DOHH2 (cell line): ENCODE measurements at regions not wholly inside any gene's neighbourhood (a gene's known extent, or its start where the extent isn't known, plus 50 kb on each side); places are given as distances from the start of the nearest gene placed in this dataset.

Source experiments
- H3F3A ChIP-seq: fragments of 200-600 bp; sonication (generic), shearing (Covaris generic); 2 replicates; pipeline ENCODE4 v1.6.0; 2016; ENCODE audit warnings: antibody characterized with exemption, mild to moderate bottlenecking; ENCODE audit not compliant: control insufficient read depth, insufficient read depth
- H3K27ac ChIP-seq: fragments of 200-600 bp; sonication (generic); 2 replicates; pipeline ENCODE4 v1.5.1; 2014; ENCODE audit warnings: low read depth, mild to moderate bottlenecking, low read length, moderate library complexity
- H3K27me3 ChIP-seq: fragments of 200-600 bp; sonication (generic); 2 replicates; pipeline ENCODE4 v1.6.1; 2014; ENCODE audit warnings: mild to moderate bottlenecking, low read length, mixed read lengths; ENCODE audit not compliant: control insufficient read depth
- H3K36me3 ChIP-seq: fragments of 200-600 bp; sonication (generic); 2 replicates; pipeline ENCODE4 v1.6.1; 2014; ENCODE audit warnings: mild to moderate bottlenecking, low read length, moderate library complexity, mixed read lengths; ENCODE audit not compliant: control insufficient read depth
- H3K4me1 ChIP-seq: fragments of 200-600 bp; sonication (generic); 2 replicates; pipeline ENCODE4 v1.6.1; 2014; ENCODE audit warnings: mild to moderate bottlenecking, low read length, mixed read lengths; ENCODE audit not compliant: control insufficient read depth
- H3K4me2 ChIP-seq: fragments of 200-600 bp; sonication (generic); 2 replicates; pipeline ENCODE4 v1.6.0; 2014; ENCODE audit warnings: mild to moderate bottlenecking, low read length, moderate library complexity
- H3K4me3 ChIP-seq: fragments of 200-600 bp; sonication (generic); 2 replicates; pipeline ENCODE4 v1.5.1; 2014; ENCODE audit warnings: mild to moderate bottlenecking, low read length, mixed read lengths
- H3K79me2 ChIP-seq: fragments of 200-600 bp; sonication (generic); 2 replicates; pipeline ENCODE4 v1.6.1; 2014; ENCODE audit warnings: mild to moderate bottlenecking, low read length, mixed read lengths; ENCODE audit not compliant: control insufficient read depth
- H3K9me2 ChIP-seq: fragments of 200-600 bp; sonication (generic); replicated peaks from 2 replicates; pipeline ENCODE4 v1.6.1; 2014; ENCODE audit warnings: mild to moderate bottlenecking, low read length, mixed read lengths; ENCODE audit not compliant: control insufficient read depth
- H3K9me3 ChIP-seq: fragments of 200-600 bp; sonication (generic); 2 replicates; pipeline ENCODE4 v1.6.1; 2014; ENCODE audit warnings: antibody characterized with exemption, low read length, mixed read lengths; ENCODE audit not compliant: control insufficient read depth, insufficient read depth
- H4K20me1 ChIP-seq: fragments of 200-600 bp; sonication (generic); 2 replicates; pipeline ENCODE4 v1.6.0; 2014; ENCODE audit warnings: low read depth, mild to moderate bottlenecking, antibody characterized with exemption, low read length, moderate library complexity; ENCODE audit not compliant: control insufficient read depth, insufficient read depth
- EZH2phosphoT487 ChIP-seq: fragments of 200-600 bp; sonication (generic); IDR thresholded peaks from 2 replicates; pipeline ENCODE4 v1.6.1; 2017; ENCODE audit warnings: borderline replicate concordance, mild to moderate bottlenecking, antibody characterized with exemption, low read length, moderate library complexity, mixed read lengths
- TF ChIP-seq, protein P1 (sequence below): fragments of 200-600 bp; sonication (generic); IDR thresholded peaks from one replicate; pipeline ENCODE4 v1.5.1; 2014; ENCODE audit warnings: antibody characterized with exemption, mild to moderate bottlenecking, low read depth, low read length; ENCODE audit not compliant: poor library complexity, severe bottlenecking

DNA sequence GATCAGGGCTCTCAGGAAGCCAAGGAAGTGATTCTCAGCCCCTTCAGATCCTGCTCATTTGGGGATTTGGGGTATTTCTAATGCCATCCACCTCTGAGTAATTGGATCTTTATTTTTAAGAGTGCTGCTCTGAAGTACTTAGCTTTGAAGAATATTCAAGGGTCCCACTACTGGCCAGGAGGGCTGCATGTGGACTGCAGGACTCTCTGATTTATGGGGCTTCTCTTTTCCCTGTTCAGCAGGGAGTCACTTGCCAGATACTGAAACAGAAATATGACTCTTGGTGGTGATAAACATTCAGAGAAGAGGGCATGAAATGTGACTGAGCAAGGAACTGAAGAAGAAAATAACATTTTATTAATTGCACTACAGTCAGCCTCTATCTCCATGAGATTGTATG is 138.5 kb downstream of the MTX2 start:
- Histone ChIP-seq H4K20me1 (no peaks in the 10 kb centered on the region), H3K4me3 (no peak overlapping the region), H3F3A (no peaks in the 10 kb centered on the region), H3K27ac (no peak overlapping the region), H3K4me2 (no peak overlapping the region), H3K9me2 (no peaks in the 10 kb centered on the region), H3K36me3 (no peaks in the 10 kb centered on the region), H3K27me3 (no peaks in the 10 kb centered on the region), H3K9me3 (no peaks in the 10 kb centered on the region; the same call in 1 of the 2 replicates), H3K79me2 (no peaks in the 10 kb centered on the region), H3K4me1 (no peaks in the 10 kb centered on the region)
- TF ChIP-seq, protein P1, sequence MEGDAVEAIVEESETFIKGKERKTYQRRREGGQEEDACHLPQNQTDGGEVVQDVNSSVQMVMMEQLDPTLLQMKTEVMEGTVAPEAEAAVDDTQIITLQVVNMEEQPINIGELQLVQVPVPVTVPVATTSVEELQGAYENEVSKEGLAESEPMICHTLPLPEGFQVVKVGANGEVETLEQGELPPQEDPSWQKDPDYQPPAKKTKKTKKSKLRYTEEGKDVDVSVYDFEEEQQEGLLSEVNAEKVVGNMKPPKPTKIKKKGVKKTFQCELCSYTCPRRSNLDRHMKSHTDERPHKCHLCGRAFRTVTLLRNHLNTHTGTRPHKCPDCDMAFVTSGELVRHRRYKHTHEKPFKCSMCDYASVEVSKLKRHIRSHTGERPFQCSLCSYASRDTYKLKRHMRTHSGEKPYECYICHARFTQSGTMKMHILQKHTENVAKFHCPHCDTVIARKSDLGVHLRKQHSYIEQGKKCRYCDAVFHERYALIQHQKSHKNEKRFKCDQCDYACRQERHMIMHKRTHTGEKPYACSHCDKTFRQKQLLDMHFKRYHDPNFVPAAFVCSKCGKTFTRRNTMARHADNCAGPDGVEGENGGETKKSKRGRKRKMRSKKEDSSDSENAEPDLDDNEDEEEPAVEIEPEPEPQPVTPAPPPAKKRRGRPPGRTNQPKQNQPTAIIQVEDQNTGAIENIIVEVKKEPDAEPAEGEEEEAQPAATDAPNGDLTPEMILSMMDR: no peak
- TF ChIP-seq EZH2phosphoT487: no peak

DNA sequence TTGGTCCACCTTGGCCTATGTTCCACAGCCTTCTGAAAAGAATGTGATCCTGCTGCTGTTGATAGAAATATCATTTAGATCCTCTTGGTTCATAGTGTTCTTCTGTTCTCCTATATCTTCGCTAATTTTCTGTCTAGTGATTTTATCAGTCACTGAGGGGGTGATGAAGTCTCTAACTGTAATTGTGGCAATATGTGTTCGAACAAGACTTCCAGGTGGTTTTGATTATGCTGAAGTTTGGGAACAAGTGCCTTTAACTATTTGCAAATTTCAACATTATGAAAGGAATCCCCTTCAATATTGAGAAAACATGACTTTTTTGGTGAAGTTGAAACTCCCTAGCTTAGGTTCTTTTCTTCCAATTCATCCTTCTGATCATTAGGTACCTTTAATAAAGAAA is 140.4 kb downstream of the MTX2 start:
- no peaks in the 10 kb centered on the region for H4K20me1 ChIP-seq
- H3K4me2 ChIP-seq: no peak overlapping the region
- no peaks in the 10 kb centered on the region for H3K4me1 ChIP-seq
- no peaks in the 10 kb centered on the region for H3K36me3 ChIP-seq
- no peaks in the 10 kb centered on the region; the same call in 1 of the 2 replicates for H3K9me3 ChIP-seq
- H3K27ac ChIP-seq: no peak overlapping the region
- H3K4me3 ChIP-seq: no peak overlapping the region
- no peaks in the 10 kb centered on the region for H3K9me2 ChIP-seq
- no peaks in the 10 kb centered on the region for H3K79me2 ChIP-seq
- no peaks in the 10 kb centered on the region for H3F3A ChIP-seq
- no peak for TF ChIP-seq EZH2phosphoT487
- TF ChIP-seq, protein P1: no peak
- no peaks in the 10 kb centered on the region for H3K27me3 ChIP-seq

DNA sequence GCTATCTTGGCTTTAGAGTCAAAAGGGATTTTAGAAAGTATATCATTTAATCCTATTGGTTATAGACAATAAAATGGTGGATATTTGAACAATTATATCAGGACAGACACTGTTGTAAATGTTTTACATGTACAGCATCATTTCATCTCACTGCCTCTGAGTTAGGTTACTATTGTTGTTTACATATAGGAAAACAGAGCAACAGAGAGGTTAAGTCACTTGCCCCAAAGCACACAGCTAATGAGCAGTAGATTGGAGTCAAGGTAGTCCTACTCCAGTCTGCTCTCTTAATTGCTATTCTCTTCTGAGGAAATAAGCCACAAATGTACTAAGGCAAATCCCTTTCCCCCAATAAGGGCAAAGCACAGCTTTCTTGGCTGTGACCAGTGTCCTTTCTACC is 142.9 kb downstream of the MTX2 start:
- Histone ChIP-seq H3K27me3 (peaks cover 4% of the 10 kb centered on the region; the same call in 1 of the 2 replicates), H3K4me2 (no peak overlapping the region), H3F3A (no peaks in the 10 kb centered on the region), H3K4me1 (no peaks in the 10 kb centered on the region), H3K27ac (no peak overlapping the region), H3K36me3 (no peaks in the 10 kb centered on the region), H3K9me3 (no peaks in the 10 kb centered on the region; the same call in 1 of the 2 replicates), H3K79me2 (no peaks in the 10 kb centered on the region), H4K20me1 (no peaks in the 10 kb centered on the region), H3K4me3 (no peak overlapping the region), H3K9me2 (no peaks in the 10 kb centered on the region)
- no peak for TF ChIP-seq EZH2phosphoT487
- TF ChIP-seq, protein P1: no peak
